ENCODE measurements at regions not wholly inside any gene's neighbourhood (a gene's known extent, or its start where the extent isn't known, plus 50 kb on each side); places are given as distances from the start of the nearest gene placed in this dataset.

DNA sequence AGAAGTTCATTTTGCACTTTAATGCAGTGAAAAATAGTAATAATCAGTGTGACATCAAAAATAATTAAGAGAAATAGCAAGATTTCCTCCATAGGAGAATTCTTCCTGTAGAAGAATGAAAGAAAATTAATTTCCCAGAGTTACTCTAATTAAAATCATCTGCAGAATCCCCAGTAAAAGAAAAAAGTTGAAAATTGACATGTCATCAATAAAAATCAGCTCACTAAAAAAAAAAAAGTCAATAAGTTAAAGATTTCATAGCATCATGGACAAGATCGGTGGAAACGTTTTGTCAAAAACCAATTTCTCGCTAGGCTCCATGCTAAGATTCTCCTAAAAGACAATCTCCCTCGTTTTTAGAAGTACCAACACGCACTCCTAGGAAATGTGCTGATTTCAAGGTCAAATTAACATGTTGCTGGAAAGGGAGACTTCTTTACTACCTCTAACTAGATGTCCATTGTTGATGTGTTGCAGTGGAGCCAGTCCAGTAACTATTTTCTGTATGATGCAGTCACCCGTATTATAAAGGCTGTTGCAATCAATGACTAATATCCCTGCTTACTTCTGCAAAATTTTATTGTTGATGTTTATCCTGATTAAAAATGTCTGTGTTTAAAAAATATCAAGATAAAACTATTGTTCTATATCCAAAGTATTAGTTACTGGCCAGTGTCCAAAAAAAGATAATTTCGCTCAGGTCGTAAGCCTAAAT is 591.9 kb upstream of the MGMT start:
- no peaks in the 10 kb centered on the region for H3K27me3 ChIP-seq
- H3K9me3 ChIP-seq: no peaks in the 10 kb centered on the region
- no peak for DNase-seq
- intact Hi-C loops (cut with DNase I): no loop called here
- TF ChIP-seq POLR2A (IDR thresholded peaks at IDR 0.05): no peak
- TF ChIP-seq, protein P1, sequence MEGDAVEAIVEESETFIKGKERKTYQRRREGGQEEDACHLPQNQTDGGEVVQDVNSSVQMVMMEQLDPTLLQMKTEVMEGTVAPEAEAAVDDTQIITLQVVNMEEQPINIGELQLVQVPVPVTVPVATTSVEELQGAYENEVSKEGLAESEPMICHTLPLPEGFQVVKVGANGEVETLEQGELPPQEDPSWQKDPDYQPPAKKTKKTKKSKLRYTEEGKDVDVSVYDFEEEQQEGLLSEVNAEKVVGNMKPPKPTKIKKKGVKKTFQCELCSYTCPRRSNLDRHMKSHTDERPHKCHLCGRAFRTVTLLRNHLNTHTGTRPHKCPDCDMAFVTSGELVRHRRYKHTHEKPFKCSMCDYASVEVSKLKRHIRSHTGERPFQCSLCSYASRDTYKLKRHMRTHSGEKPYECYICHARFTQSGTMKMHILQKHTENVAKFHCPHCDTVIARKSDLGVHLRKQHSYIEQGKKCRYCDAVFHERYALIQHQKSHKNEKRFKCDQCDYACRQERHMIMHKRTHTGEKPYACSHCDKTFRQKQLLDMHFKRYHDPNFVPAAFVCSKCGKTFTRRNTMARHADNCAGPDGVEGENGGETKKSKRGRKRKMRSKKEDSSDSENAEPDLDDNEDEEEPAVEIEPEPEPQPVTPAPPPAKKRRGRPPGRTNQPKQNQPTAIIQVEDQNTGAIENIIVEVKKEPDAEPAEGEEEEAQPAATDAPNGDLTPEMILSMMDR (IDR thresholded peaks at IDR 0.05): no peak
- H3K27ac ChIP-seq: no peak overlapping the region
- 69% methylated on average over 8 of the region's 8 CpGs for WGBS (ENCODE audit: insufficient coverage, low coverage, low lambda C conversion rate, missing lambda C conversion rate)
- H3K4me1 ChIP-seq: no peaks in the 10 kb centered on the region
- no peak overlapping the region for H3K4me3 ChIP-seq
- no peak for ATAC-seq
- no peaks in the 10 kb centered on the region for H3K36me3 ChIP-seq

DNA sequence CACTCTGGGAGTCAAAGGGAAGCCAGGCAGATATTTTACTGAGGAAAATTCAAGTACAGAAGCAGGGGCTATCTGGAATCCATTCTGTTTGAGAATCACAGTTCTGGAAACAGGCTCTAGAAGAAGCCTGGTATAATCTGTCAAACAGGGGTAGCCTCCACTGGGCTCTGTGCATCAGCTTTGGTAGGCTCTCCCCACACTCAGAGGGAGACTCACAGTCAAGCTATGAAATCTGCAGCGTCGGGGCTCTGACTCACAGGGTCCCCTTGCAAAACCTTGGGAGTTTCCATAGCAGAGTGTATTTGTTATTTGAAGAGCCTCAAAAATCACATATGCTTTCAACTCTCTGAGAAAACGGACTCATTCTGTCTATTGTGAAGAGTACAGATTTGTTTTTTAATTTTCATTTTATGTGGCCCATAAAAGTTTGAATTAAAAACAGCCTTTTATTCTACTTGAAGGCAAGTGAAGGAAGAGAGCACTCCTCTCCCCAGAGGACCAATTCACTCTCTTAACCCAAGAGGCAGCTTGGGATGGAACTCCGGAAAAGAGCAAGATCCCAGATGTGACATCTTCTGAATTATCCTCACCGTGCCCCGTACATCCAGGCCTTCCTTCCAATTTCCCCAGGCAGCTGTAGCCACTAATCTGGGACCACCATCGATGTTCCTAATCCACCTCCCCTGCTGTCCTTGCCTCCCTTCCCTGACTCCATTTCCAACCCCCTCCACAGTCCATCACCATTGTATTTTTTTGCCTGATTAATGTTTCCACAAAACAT is 590.9 kb upstream of the MGMT start:
- no peak for ATAC-seq
- H3K4me1 ChIP-seq: no peaks in the 10 kb centered on the region
- no peak overlapping the region for H3K4me3 ChIP-seq
- H3K27me3 ChIP-seq: no peaks in the 10 kb centered on the region
- no peak overlapping the region for H3K27ac ChIP-seq
- TF ChIP-seq, protein P1 (IDR thresholded peaks at IDR 0.05): no peak
- no peak for TF ChIP-seq POLR2A (IDR thresholded peaks at IDR 0.05)
- DNase-seq: no peak
- 57% methylated on average over 4 of the region's 7 CpGs for WGBS (ENCODE audit: insufficient coverage, low coverage, low lambda C conversion rate, missing lambda C conversion rate)
- no peaks in the 10 kb centered on the region for H3K9me3 ChIP-seq
- H3K36me3 ChIP-seq: no peaks in the 10 kb centered on the region
- intact Hi-C loops (cut with DNase I): no loop called here

DNA sequence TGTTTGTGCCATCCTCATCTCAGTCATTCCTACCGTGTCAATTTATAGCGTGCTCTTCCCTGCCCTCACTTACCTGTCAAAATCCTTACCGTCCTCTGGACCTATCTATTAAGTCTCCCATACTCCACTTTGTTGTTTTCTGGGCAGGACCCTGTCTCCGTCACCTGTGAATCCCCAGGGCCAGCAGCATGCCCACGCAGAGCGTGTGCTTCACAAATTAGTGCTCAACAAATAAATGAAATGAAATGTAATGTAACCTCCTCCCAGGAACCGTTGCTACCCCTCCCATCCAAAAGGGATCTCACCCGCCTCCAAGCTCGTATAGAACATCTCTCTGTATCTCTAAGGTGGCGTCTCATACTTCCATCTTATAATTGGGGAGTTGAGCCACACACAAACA is 589.9 kb upstream of the MGMT start:
- no peaks in the 10 kb centered on the region for H3K36me3 ChIP-seq
- no peak for ATAC-seq
- 65% methylated on average over 8 of the region's 10 CpGs for WGBS (ENCODE audit: insufficient coverage, low coverage, low lambda C conversion rate, missing lambda C conversion rate)
- H3K9me3 ChIP-seq: no peaks in the 10 kb centered on the region
- TF ChIP-seq POLR2A (IDR thresholded peaks at IDR 0.05): no peak
- TF ChIP-seq, protein P1 (IDR thresholded peaks at IDR 0.05): no peak
- no peak for DNase-seq
- no peak overlapping the region for H3K27ac ChIP-seq
- intact Hi-C loops (cut with DNase I): no loop called here
- no peaks in the 10 kb centered on the region for H3K27me3 ChIP-seq
- no peaks in the 10 kb centered on the region for H3K4me1 ChIP-seq
- no peak overlapping the region for H3K4me3 ChIP-seq

DNA sequence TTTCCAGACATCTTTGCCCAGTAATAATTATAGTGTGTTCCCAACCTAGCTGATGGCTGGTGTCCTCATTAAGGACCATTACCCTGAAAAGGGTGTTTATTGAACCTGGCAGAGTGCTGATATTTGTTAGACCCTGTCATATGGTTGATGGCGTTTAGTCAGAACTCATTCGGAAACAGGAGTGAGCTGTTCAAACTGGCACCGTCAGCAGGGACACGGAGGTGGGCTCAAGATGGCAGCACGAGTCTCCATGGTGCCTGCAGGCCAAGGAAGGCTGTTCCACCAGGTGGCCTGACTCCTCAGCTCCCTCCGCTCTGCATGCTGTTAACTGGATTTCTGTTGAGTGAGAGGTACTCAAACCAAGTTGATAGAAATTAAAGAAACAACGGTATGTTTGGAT is 589.1 kb upstream of the MGMT start:
- Histone ChIP-seq H3K9me3 (no peaks in the 10 kb centered on the region), H3K27ac (no peak overlapping the region), H3K27me3 (no peaks in the 10 kb centered on the region), H3K4me3 (no peak overlapping the region), H3K4me1 (no peaks in the 10 kb centered on the region), H3K36me3 (no peaks in the 10 kb centered on the region)
- no peak for ATAC-seq
- intact Hi-C loops (cut with DNase I): no loop called here
- TF ChIP-seq, protein P1 (IDR thresholded peaks at IDR 0.05): no peak
- no peak for TF ChIP-seq POLR2A (IDR thresholded peaks at IDR 0.05)
- no peak for DNase-seq
- WGBS (ENCODE audit: insufficient coverage, low coverage, low lambda C conversion rate, missing lambda C conversion rate): 59% methylated on average over 6 of the region's 7 CpGs
